NCI-H82 treated with DMSO at 0.1 percent for 48 hours (cell line): ENCODE measurements at regions not wholly inside any gene's neighbourhood (a gene's known extent, or its start where the extent isn't known, plus 50 kb on each side); places are given as distances from the start of the nearest gene placed in this dataset.

Experiments
- DNase-seq: peaks from one replicate; lab custom pipeline; 2025; ENCODE audit not compliant: unreplicated experiment; lab: John Stamatoyannopoulos, UW

DNA sequence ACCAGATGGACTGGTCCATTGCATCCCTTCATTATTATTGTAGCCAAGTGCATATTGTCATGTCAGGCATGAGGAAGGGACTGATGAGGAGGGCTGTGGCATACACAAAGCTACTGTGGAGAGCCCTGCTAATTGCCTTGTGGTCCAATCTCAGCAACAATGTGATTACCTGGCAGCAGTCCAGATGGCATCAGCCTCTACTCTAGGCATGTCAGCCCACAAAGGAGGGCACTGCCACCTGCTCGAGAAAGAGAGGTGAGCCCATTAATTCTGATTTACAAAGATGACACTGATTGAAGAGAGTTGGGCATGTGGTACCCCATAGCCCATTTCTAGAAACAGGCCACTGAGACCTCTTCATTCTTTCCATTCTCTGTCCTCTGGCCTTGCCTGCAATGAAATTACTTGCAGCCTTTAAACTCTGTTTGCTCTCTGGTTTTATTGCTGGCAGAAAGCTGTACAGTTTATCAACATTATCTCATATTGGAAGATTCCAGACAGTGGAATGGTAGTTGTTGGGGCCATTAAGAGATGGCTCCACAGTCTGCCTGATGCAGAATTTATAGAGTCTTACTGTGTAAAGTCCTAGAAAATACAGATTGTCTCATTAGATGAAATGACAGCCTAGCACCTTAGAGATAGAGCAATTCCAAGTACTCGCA, 307.7 kb downstream of the ARPP21 start:
- no peak for DNase-seq

- no peak for DNase-seq
These were observed 310.7 kb downstream of the ARPP21 start for GRCh38 chr3:35950021-35950420.

- DNase-seq: no peak
These were observed 315.1 kb downstream of the ARPP21 start for GRCh38 chr3:35954413-35954812.

- DNase-seq: peak; percentile 5
These were observed 326.6 kb downstream of the ARPP21 start for GRCh38 chr3:35965908-35966307.

DNA sequence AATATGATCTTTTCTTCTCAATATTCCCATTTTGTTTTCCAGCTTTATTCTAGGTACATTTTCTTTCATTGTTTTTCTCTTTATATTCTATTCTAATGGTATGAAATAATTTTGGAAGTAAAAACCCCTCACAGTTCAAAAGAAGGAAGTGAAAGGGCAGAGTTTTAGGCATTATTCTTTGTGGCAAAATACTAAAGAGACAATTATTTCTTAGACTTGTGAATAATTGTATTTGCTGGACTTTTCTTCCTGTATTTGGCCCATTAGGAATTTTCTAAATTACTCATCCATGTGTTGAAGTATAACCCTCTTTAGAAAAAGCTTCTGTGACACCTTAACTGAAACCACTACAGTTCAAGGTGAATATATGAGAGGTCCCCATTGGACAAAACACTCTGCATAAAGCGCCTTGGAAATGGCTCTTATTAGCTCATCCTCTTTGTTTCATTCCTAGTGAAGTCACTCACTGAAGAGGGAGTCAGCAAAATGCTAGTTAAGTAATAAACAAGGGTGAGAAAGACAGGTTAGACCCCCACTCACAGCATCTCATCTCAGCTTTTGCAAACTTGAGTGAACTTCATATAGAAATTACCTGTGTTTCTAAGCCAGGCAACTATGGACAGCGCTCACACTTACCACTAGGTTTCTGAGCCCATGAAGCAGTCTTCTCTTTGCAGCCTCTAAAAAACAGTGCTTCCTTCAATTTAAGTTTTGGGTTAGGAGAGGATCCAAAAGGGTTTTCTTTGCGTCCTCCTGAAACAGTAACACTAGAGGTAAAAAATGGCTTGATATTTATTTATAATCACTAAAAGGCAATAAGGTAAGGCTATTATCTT, 327.5 kb downstream of the ARPP21 start:
- no peak for DNase-seq

DNA sequence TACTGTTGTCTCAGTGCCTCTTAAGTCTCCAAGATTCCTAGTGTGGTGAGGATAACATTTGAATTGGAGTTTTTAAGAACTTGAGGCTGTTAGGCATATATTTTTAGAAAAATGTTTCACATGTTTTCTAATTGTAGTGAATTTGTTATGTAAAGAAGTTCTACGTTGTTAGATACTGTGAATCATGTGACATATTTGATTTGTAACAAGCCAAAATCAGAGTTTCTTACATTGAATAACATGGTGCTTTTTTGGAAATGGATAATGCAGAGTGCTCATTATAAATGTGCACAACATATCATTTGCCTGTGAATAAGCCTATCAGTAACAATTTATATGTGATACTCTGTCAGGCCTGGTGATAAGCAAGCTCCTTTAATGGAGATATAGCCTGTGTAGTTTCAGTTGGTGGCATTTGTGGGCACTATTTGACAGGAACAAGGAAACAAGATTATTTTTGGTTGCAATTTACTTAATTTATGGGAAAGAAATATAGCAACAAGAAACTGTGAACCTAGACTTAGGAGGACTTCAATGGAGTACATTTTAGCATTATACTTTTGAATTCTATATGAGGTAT, 328.8 kb downstream of the ARPP21 start:
- DNase-seq: no peak

GRCh38 chr3:35969406-35969805, 330.1 kb downstream of the ARPP21 start:
- no peak for DNase-seq

DNA sequence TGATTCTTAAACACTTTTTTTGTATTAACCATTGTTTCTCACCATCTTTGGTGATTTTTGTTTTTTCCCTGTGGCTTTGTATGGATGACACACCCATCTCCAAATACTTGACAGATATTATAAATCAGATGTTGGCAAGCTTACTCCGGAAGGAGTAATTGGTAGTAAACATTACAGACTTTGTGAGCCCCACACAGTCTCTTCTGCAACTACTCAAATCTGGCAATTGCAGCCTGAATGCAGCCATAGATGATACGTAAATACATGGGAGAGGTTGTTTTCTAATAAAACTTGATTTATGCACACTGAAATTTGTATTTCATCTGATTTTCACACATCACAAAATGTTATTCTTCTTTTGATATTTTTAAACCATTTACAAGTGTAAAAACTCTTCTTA, 331.5 kb downstream of the ARPP21 start:
- DNase-seq: no peak

GRCh38 chr3:35971686-35972085, 332.4 kb downstream of the ARPP21 start:
- DNase-seq: no peak

- DNase-seq: no peak
These were observed 335.5 kb downstream of the ARPP21 start for GRCh38 chr3:35974872-35975271.

- no peak for DNase-seq
These were observed 346.8 kb downstream of the ARPP21 start for GRCh38 chr3:35986161-35986560.

DNA sequence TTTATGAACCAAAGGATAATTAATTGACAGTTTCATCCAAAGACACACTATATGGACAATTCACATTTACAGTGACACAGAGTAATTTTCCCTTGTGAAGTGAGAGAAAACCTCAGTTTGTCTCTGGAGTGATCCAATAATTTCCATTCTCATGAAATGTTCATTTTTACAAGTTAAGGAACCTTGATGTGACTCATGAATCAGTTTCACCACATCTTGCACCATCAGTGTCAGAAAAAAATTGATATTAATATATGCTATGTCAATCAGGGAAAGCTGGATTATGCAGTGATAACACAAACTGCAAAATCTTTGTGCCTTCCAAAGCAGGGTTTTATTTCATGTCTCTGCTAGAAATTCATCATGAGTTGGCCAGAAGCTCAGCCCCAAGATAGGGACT, 348.1 kb downstream of the ARPP21 start:
- DNase-seq: no peak

DNA sequence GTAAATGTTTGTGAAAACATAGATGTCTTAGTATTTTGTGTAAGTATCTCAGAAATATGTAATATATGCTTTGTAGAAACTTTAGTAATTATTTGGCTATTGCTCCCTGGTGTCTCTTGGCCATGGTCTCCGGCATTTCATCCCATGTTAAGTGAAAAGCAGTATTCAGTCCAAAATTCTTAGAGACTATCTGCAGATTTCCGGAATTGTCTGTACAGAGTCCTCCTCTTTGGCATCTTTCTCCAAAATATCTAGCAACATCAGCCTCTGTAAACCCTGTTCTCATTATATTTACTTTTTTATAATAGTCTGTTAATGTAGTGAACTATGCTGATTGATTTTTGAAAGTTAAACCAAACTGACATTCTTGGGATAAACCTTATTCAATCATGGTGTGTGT, 352.7 kb downstream of the ARPP21 start:
- DNase-seq: no peak

DNA sequence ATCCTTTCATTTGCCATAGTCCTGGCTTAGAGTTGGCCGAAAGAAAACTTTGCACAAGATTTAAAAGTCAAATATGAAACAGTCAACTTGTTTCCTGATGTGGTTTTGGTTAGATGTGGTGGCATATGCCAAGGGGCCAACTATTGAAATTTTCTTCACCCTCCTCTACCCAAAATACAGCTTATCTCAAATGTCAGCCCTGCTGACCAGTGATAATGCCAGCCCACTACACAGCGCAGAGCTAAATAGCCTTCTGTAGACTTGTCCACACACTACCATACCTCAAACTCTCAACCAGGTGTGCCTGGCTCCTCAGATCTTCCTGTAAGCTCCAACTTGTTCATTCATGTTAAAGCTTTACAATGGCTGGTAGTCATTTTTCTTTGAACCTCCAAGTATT, 368.5 kb upstream of the STAC start:
- DNase-seq: no peak

DNA sequence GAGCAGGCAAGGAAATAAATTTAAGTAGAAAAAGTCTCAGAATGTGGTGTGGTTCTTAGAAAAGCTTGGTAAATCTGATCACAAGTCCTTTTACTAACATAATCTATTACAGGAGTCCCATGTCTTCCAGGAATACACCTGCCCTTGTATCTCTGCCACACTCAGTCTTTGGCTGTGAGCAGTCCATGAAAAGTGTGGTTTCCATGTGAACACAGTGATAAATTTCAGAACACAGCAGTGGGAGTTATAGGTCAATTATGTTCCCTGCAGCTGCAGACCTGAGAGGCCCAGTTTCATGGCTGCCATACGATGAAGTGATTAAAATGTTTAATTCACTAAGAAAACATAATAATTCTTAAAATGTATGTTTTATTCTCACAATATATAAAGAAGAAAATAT, 366.9 kb upstream of the STAC start:
- DNase-seq: no peak

GRCh38 chr3:36025232-36025631, 355.1 kb upstream of the STAC start:
- DNase-seq: no peak

DNA sequence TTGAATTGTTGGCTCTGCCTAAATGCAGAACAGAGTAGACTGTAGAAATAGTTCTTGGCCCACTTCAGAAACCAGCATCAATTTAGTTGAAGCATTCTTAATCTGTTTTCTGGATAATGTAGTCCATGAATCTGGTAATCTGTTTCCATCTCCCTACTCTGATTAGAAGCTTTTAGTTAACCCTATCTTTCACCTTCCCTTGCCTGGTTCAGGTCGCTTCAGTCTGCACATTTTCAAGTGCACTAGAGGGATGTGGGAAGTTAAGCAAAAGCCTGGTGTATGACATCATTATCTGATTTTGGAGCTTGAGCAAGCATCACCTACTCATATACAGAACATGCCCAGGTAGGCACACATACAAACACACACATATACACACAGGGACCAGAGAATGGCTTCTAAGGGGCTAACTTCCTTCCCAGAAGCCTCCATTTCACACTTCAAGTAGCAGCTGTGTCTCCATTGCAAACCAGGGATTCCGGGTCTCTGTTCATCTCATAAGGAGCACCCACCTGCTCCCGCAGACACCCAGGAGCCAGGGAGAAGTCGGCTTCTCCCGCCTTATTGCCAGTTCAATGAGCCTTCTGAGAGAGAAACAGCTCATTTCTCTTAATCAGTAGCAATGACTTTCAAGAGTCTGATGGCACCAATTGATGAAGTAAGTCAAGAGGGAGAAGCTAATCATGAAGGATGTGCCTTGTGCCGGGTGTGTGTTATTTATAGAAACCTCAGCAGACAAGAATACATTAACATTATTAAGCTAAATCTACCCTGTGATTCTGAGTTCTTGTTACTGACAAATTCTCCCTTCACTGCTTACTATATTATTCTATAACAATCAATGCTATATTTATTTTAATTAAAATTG, 347.9 kb upstream of the STAC start:
- peak; percentile 69 for DNase-seq

DNA sequence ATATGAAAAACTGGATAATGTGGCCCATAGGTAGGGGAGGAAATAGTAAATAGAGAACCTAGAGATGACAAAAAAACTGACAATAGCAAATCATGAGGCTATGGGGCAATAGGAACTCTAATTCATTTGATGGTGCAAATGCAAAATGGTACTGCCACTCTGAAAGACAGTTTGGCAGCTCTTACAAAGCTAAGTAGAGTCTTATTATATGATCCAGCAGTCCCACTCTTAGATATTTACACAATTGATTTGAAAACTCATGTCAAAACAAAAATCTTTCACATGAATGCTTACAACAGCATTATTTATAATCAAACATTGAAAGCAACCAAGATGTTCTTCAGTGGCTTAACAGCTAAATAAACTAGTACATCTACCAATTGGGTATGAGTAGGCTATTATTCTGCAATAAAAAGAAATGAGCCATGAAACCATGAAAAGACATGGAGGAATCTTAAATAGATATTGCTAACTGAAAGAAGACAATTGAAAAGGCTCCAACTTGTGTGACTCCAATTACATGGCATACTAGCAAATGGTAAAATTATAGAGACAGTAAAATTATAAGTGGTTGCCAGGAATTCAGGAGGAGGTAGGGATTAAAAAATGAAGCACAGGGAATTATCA, 321.8 kb upstream of the STAC start:
- no peak for DNase-seq

- DNase-seq: no peak
These were observed 319.4 kb upstream of the STAC start for GRCh38 chr3:36060950-36061349.

GRCh38 chr3:36063992-36064391, 316.3 kb upstream of the STAC start:
- no peak for DNase-seq

DNA sequence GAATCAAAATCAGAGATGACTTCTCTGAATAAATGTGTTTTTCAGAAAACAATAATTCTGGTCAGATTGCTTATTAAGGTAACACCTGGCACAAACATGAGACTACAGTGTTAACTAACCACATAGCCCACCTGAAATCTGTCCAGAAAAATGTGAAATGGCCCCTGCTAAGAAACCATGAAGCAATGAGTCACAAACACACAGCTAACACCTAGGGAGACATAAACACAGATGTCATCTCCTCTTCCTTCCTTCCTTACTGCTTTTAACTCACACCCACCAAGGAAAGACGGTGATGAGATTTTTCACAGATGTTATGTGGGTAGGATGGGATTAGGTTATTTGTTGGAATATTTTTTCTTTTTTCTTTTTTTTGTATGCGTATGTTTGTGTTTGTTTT, 315.0 kb upstream of the STAC start:
- DNase-seq: no peak
